CD4-positive, alpha-beta T cell treated with Interleukin-10 for 1 hour (primary cell): ENCODE measurements at regions not wholly inside any gene's neighbourhood (a gene's known extent, or its start where the extent isn't known, plus 50 kb on each side); places are given as distances from the start of the nearest gene placed in this dataset.
"Not testable (repeated sequence)": the region's sequence is repeated elsewhere in the genome, so short reads cannot be mapped to it uniquely, and the experiment has no call there.

ENCODE experiments used
- DNase-seq: peaks from one replicate; pipeline ENCODE4 v3.0.0-alpha.2; 2020

DNA sequence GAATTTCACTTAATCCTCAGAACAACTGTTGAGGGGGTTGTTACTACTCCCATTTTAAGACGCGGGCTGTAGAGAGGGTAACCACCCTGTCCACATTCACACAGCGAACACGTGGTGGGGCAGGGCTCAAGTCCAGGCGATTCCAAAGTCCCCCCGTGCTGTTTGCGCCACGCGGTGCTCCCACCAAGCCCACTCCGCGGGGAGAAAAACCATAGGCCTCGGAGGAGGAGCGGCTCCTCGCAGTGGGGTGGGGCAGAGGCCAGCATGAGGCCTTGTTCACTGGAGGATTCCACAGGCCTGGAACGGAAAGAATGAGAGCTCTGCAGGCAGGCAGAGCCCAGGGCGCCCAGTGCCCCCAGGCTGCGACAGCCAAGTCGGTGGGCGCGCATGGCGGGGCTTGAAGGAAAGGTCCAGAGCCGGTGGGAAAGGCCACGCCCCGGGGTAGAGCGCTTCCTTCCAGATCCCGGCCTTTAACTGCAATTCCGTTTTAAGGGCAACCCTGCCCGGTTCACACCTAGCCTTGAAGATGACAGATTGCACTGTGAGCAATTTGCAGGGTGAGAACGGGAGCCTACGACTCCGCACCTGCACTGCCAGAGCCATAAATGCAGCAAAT, 161.8 kb upstream of the TBL1XR1 start:
- peak; percentile 47 for DNase-seq

DNA sequence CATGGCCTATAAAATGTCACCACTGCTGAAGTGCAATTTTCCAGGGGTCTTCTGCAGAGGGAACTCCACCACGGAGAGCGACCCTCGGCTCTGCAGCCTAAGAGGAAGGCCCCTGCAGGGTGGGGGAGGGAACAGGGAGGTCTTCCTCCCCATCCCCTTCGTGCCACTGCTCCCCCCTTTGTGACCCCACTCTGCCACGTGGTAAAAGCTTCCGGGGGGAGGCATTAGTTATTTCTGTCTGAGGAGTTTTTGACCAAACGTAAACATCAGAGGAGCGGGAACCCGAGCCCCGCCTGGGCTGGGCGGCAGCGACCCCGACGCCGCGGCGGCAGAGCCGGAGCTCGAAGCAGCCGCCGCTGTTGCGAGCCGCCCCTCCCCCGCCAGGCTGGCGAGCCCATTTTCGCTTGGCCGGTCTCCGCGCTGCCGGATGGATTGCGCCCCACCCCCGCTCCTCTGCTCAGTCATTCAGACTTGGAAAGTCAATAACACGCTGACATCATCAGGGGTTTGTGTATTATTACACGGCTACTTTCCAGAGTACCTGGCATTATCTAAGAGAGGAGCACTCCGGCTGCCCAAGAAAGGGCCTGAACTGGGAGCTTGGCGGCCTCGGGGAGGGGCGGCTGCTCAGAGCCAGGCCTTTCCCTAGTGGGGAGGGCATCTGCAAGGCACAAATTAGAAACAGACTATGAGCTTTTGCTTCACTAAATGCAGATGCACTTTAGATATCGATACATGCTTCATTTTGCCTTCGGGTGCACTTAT, 162.5 kb upstream of the TBL1XR1 start:
- DNase-seq, result peak; percentile 96

DNA sequence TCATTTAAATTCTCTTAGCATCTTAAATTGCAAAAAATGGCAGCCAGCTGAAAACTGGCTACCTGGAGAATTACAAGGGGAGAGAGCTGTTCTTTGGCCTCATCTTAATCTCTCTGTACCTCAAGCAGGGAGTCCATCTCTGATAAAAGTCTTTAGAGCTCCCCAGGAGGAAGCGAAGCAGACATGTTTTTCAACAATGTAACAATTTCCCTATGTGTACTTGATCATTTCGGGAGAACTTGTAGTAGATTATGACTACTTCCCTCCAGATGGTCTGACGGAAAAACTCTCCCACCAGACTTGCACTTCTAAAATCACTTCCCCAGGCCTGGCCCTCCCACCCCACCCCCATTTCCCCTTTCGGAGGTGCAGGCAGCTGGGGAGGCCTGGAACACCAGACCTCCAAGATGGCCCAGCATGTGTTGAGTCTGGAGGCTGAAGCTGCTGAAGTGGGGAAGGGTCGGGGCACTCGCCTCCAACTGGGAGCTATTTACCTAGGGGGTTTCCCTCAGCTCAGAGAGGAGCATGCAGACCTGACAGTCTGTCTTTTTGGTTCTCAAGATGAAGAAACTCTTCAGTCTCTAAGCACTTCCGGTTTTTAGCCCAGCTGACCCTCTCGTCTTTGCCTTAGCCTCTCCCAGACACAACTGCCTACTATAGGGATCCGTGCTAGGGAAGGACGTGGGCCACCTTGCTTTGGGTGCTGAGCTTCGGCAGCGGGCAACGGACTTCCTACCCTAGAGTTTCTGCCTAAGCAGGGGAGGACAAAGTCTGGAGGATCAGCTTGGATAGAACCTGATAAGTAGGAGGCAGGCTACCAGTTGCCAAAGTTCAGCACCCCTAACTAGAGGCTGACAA, 164.0 kb upstream of the TBL1XR1 start:
- DNase-seq, result no peak

DNA sequence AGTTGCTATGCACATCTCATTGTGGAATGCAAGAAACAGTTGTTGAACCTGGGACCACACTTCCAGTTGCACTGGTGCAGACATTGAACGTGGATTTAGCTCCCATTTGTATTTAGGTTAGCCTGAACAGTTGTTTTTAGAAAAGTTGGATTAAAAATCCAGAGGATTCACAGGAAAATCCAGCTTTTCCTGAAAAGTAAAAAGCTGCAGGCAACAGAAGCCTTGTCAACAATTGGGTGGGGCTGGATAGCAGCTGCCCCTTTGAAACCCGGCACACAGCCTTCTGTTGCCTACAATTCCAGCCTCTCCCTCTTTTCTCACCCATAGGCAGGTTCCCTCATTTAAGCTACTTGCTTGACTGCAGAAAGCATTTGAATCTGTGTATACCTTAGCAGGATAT, 165.3 kb upstream of the TBL1XR1 start:
- DNase-seq, result no peak

DNA sequence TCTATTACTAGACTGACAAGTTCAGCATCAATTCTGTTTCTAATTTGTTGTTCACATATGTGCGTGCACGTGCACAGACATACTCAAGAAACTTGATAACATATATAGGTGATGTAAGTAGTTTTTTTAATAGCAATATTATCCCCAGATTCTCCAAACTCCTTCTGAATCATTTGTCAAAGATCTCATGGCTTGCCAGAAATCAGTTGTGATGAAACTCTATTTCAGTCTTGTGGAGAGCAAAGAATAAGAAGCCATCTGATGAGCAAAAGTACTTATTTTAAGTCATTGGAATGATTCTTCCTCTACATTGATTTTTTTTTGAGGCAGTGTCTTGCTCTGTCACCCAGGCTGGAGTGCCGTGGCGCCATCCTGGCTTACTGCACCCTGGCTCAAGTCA, 167.0 kb upstream of the TBL1XR1 start:
- DNase-seq, result no peak

DNA sequence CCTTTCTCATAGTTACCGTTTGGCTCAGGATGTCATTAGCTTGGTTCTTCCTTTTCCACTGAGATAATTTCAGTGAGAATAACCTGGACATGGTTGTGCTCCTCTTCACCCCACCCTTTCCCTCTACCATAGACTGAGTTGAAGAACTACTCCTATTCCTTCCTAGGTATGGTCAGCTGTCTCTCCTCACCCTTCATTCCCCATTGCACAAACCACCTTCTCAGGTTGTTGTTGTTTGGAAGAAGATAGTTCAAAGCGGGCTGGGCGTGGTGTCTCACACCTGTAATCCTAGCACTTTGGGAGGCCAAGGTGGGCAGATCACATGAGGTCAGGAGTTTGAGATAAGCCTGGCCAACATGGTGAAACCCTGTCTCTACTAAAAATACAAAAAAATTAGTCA, 168.0 kb upstream of the TBL1XR1 start:
- not testable (repeated sequence) for DNase-seq

DNA sequence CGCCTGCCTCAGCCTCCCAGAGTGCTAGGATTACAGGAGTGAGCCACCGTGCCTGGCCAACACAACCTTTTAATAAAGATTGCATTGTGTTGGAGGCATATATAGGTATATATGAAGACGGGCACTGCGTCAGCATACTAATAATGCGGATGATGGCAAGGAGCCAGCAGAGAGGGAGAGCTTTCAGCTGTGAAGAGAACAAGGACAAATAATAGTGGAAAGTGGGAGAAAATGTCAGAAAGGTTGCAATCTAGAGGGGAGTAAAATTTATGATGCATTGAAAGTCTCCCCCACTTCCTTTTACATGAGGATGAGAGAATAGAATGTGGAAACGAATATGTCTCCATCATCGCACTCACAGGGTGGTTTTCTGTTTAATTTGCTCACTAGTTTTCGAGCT, 170.5 kb upstream of the TBL1XR1 start:
- no peak for DNase-seq

DNA sequence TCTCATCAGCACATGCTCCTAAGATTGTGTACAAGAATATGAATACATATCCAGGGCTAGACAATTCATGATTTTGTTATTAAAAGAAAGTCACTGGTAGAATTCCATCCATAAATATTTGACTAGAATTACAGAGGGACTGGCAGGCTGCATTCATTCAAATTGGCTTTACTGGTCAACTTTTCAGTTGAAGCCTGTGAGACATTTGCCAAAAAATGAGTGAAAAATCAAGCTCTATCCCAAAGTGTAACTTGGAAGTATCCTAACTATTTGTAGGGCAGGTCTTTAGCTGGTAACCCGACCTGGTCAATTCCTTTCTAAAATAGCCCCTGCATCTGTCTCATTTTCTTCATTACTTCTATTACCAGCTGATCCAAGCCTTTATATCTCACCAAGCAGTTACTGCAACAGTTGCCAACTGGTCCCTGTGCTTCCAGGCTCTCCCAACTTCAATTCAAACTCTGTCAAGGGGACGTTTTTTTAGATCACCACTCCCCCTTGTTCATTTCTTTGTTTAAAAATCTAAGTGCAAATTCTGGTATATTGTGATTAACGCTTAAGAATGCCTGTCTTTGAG, 173.1 kb upstream of the TBL1XR1 start:
- no peak for DNase-seq

DNA sequence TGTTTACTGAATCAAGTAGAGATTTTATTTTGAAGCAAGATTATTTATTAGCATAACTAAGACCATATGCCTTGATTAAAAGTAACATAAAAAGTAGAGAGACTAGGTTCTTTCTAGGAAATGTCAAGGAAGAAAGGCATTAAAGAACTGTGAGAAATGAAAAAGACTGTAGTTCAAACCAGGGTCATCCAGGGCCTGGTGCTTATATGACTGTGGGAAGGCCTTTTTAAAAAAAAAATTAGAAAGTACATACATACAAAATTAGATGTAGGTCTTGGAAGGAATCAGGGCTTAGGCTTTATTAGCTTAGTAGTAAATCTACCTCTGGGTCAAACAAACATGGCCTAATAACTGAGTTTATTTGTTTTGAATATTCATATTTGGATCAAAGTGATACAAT, 173.9 kb upstream of the TBL1XR1 start:
- no peak for DNase-seq

DNA sequence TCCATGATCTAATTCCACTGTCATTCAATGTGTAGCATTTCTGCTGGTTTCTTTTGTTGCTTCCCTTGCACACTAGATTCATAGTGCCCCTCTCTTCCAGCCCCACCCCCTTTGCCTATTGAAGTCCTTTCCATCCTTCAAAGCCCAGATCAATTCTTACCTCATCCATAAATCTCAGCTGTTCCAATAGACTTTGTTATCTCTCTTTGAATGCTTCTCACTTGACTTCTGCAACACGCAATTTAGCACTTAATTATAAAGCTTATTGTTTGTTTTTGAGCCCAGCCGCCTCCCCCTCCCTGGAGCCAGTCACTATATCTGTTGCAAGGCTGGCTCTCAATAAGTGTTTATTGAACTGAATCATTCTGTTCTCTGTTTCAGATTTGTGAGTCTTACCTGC, 174.6 kb upstream of the TBL1XR1 start:
- DNase-seq, result no peak

DNA sequence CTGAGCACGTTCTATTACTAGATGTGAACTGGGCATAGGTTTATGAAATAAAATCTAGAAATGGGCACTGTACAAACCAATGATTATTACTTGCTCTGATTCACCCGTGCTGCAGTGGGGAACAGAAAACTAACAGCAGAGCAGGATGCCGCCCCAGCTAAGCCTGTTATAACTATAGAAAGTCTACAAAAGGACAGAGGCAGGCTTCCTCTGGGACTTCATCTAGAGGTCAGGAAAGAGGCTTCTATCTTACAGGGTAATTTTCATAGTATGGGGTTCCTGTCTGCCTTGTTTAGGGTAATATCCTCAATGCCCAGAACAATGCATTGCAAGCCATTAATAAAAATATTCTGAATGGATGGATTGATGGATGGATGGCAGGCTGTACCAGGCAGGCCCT, 177.0 kb upstream of the TBL1XR1 start:
- no peak for DNase-seq

DNA sequence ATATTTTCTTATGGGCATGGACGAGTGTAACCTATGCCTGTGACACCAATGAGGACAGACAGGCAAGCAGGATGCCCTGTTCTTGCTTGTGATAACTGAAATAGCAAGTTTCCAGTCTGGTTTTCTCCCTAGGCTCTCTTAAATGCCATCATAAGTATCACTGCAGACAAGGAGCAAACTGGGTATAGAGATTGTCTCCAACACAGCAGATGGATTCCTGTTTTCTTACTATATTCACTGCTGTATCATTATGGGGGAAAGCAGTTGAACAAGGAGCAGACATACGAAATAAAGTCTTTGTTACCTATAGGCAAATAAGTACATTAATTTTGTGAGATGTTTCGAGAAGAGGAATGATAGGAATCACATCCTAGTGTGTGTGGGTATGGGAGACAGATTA, 178.0 kb upstream of the TBL1XR1 start:
- no peak for DNase-seq

DNA sequence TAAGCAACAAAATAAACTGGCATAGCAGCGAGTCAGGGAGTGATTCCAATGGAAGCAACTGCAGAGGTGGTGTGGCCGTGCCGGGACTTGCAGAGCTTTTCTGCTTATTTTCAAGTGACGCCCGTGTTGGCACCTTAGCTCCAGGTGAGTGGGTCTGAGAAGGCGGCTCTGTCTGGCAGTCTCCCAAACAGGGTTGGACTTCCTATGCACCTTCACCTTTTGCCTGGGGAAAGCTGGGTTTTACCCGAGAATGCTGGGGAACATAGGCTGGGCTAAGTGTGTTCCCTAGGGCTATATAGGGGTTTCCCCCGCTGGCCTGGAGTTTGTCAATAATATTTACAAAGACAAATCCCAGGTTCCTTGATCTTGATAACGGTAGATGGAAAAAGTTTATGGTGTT, 179.9 kb upstream of the TBL1XR1 start:
- no peak for DNase-seq

DNA sequence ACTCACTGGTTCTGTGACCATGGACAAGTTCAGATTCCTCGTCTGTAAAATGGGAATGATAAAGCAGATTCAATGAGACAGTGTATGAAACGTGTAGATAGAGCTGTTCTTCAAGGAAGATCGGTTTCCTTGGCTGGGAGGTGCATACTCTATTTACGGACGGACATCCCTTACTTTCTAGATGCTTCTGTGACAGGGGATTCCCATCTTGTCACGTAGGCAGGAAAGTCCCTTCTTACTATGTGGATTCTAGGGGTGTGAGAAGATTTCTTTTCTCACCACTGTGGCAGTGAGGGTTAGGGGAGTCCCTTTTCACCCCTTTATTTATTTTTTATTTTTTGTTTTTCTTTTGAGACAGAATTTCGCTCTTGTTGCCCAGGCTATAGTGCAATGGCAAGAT, 180.9 kb upstream of the TBL1XR1 start:
- peak; percentile 45 for DNase-seq

DNA sequence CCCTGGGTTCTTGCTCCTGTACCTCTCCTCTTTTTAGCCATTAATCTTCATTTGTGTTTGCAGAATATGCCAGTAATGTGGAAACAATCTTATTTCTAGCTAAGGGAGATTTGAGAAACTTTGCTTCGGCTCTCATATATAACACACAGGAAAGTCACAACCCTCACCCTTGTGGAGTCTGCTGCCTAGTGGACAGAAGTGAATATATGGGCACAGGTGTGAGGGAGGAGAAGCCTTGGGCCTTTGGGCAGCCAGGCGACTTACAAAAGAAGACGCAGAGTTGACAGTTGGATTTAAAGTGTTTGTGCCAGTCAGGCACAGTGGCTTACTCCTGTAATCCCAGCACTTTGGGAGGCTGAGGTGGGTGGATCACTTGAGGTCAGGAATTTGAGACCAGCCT, 181.8 kb upstream of the TBL1XR1 start:
- DNase-seq, result no peak

DNA sequence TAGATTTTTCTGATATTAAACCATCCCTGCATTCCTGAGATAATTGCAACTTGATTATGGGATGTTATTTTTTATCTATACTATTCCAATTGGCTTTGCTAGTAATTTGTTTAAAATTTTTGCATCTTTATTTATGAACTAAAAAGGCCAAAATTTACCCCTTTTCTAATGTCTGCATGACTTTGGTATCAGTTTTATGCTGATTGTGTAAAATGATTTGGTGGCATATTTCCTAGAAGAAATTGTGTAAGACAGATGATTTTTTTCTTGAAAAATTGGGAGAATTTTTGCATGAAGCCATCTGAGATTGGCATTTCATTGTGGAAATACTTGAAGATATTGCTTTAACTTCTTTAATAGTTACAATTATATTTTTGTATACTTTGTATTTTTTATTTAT, 183.8 kb upstream of the TBL1XR1 start:
- DNase-seq, result no peak

DNA sequence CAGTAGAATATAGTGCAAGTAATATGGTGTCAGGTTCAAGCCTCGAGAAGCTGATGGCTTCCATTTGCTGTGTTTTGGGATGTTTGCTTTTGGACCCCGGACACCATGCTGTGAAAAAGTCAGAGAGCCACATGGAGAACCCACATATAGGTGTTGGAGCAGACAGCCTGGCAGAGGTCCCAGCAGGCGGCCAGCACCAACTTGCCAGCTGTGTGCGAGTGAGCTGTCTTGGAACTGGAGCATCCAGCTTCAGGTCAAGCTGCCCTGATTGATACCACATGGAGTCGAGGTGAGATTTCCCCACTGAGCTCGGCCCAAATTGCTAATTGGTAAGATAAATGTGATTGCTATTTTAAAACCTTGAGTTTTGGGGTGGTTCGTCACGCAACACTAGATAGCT, 185.7 kb upstream of the TBL1XR1 start:
- DNase-seq, result no peak

DNA sequence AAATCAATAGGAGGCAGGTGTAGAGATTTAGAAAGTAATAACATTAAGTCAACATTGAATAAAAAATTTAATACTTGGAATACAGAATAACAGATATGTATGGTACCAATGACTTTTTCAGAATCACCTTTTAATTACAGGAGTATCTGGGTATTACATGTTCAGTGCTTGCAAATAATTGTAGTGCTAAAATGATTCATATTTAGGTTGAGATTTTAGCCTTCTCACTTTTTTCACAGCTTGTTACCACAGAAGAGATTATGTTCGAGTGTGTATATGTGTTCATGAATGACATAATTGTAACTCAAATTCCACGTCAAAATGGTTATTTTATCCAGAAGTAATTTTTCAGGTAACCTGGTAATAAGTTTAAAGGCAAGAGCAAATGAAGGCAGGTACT, 187.9 kb upstream of the TBL1XR1 start:
- DNase-seq, result no peak

DNA sequence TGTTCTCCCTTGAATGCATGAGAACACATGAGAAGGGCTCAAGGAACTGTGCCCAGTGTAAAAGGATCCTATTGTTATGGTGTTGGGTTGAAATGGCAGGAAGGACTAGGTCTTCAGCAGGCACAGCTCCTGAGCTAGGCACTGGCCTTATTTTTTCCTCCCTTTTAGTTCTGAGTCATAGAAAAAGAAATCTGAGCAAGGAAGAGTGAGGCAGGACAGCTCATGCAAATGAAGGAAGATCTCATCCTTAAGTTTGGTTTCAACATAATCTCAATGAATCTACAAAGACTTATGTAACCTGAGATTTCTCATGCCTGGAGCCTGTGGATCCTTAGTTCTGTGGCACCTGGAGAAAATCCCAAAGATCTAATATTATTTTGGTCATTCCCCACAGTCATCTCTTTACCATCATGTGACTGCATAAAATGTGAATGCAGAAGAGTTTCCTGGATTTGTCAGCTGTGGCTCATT, 188.6 kb upstream of the TBL1XR1 start:
- DNase-seq, result no peak

DNA sequence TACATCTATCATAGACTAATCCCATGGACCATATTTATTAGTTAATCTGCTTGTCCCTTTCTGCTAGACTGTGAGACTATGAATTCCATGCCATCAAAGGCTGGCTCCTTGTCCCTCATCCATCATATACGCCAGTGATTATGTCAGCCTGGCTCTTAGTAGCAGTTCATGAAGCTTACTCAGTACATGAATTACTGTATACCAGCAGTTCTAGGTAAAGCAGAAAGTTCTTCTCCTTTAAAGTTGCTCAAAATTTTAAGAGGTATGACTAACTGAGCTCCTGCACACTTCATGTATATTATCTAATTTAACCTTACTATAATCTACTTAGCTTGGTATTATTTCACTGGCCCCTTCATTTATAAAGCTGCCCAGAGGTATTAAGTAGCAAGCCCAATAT, 190.9 kb upstream of the TBL1XR1 start:
- no peak for DNase-seq

DNA sequence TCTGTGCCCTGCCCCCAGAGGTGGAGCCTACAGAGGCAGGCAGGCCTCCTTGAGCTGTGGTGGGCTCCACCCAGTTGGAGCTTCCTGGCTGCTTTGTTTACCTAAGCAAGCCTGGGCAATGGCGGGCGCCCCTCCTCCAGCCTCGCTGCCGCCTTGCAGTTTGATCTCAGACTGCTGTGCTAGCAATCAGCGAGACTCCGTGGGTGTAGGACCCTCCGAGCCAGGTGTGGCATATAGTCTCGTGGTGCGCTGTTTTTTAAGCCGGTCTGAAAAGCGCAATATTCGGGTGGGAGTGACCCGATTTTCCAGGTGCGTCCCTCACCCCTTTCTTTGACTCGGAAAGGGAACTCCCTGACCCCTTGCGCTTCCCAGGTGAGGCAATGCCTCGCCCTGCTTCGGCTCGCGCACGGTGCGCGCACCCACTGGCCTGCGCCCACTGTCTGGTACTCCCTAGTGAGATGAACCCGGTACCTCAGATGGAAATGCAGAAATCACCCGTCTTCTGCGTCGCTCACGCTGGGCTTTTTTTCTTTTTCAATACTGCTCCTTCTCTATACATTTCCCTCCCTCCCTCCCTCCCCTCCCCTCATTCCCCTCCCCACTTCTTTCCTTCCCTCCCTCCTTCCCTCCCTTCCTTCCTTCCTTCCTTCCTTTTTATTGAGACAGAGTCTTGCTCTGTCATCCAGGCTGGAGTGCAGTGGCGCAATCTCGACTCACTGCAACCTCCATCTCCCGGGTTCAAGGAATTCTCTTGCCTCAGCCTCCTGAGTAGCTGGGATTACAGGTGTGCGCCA, 197.1 kb upstream of the TBL1XR1 start:
- not testable (repeated sequence) for DNase-seq

DNA sequence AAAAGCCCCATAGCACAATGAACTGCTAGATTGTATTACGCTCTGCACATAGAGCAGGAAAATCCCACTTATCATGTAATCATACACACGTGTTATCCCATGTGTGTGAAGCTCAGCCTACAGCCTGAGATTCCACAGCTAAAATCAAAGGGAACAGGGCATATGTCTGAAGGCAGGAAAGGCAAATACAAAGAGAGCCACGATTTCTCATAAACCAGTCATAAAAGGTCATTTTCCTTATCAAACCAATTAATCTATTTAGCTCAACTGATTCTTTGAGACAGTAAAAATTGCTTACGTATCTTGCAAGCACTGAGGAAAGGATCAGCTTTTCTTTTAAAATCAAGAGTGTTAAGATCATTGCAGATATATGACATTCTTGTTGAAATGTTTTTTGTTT, 199.5 kb upstream of the TBL1XR1 start:
- DNase-seq, result no peak

DNA sequence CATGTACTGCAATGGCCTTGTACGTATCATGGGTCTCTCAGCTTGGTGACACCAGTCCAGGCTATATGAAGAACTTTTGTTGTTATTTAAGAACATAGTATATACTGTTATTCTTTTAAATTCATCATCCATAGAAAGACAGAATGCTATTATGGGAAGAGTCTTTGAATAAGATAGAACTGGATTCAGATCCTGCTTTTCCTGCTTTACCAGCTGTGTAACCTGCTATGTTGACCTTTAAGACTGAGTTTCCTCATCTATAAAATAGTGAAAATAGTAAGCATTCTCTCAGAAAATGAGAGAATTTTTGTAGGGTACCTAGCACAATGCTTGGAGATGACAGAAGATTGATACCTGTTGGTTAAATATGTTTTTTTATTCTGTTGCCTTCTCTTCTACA, 204.1 kb upstream of the TBL1XR1 start:
- no peak for DNase-seq
